HG03095 (cell line): ENCODE measurements at regions not wholly inside any gene's neighbourhood (a gene's known extent, or its start where the extent isn't known, plus 50 kb on each side); places are given as distances from the start of the nearest gene placed in this dataset.

ENCODE experiments used
- ATAC-seq: cut with Tn5 transposase; IDR thresholded peaks from one replicate; pipeline ENCODE4 v1.9.1; 2021; ENCODE audit warnings: moderate library complexity; ENCODE audit not compliant: unreplicated experiment

DNA sequence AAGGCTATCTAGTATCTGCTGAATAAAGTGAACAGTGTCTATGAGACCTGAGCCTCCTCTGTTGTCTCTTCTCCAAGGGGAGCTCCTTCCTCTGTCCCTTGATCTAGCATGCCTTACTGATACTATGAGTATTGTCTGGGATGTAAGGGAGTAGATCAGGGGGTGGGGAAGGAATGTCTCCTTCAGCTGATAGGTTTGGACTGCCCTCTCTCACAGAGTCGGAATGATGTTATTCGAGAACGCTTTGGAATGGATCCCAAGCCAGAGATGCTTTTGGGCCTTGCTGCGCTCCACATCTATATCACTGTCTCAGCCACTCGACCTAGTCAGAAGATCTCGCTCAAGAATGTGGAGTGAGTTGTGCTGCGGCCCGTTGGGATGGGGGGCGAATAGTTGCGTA lies 68.3 kb upstream of the PRPS1 start:
- no peak for ATAC-seq

DNA sequence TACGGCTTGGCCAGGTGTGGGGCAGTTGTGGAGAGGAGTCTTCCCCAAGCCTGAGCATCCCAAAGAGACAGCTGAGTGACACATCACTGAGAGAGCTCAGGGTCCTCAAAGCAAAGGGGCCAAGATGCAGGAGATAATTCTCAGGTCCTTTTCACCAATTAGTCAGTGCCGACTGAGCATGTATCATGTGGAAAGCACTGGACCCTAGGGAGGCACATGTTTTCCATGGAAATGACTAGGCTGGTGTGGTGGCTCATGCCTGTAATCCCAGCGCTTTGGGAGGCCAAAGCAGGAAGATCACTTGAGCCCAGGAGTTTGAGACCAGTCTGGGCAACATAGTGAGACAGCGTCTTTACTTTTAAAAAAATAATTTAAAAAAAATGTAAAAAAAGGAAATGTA lies 67.3 kb upstream of the PRPS1 start:
- ATAC-seq: no peak

DNA sequence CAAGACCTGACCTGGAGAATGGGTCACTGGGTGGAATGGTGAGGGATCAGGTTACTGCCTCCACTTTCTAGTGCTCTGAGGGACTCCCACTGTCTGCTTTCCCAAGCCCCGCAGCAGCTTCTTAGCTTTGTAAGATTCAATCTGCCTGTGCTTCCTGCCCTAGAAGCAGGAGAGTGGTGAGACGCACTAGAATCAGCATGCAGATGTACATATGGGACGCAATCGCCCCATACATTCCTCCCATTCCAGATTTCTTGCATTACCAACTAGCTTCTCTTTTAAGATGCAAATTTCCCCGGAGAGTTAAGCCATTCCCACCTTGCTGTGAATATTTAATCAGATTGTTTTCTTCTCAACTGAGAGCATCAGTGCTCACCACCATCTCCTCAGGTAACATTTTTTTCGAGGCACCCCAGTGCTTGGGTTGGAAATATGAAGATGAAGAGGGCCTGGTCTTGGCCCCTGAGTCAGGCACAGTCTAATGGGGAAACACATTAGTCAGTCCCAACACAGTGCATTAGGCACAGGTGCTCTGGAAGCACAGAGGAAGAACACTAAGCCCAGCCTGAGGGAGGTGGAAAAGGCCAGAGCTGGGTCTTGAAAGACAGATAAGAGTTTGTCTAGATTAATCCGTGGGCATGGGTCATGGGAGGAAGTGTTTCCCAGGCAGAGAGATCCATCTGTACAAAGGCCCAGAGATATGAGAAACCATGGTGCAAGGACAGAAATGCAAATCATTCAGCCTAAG lies 66.7 kb upstream of the PRPS1 start:
- ATAC-seq: no peak

DNA sequence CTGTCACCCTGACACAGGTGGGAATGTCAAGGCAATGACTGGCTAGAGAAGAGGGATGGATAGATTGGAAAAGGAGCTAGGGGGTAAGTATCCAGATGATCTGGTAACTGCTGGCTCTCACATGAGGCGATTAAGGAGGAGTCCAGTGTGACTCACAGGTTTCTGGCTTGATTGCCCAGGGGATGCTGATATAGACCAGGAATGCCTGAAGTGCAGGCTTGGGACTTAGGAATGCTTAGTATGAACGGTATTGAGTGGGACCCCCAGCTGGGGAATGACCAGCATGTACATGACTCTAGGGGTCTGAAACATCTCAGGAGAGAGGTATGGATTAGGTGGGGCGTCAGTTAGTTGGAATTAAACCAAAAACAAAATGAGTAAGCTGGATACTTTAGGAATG lies 65.8 kb upstream of the PRPS1 start:
- no peak for ATAC-seq

DNA sequence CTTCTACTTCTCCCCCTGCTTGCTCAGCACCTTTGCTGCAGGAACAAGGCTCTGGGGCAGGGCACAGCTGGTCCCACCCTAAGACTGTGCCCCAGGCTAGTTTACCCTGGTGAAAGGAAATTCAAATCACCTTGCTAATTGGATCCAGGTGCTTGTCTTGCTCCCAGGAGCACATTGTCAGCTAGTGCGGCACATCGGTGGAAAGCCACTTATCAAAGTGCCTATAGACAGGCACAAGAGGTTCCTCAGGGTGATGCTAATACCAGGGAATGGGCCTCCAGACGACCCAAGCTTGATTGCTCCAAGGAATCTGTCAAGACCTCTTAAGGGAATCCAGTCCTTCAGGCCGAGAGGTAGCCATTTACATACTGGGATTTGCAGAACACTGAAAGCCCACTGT lies 64.5 kb upstream of the PRPS1 start:
- ATAC-seq: no peak

DNA sequence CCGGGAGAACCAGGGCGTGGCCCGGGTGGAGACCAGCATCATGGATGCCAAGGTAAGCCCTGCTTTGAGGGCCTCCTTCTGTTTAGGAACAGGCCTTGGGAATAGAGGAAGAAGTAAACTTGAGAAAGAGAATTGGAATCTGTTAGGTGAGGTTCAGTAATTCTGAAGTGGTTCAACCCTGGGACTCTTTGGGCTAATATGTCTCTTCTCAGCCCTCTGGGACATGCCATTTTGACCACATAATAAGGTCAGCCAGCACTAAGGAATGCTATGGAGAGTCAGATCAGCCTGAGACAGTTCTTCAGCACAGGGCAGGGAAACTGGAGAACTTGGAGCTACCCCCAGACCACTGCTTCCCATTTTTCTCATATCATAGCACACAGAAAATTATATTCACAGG lies 63.3 kb upstream of the PRPS1 start:
- no peak for ATAC-seq

DNA sequence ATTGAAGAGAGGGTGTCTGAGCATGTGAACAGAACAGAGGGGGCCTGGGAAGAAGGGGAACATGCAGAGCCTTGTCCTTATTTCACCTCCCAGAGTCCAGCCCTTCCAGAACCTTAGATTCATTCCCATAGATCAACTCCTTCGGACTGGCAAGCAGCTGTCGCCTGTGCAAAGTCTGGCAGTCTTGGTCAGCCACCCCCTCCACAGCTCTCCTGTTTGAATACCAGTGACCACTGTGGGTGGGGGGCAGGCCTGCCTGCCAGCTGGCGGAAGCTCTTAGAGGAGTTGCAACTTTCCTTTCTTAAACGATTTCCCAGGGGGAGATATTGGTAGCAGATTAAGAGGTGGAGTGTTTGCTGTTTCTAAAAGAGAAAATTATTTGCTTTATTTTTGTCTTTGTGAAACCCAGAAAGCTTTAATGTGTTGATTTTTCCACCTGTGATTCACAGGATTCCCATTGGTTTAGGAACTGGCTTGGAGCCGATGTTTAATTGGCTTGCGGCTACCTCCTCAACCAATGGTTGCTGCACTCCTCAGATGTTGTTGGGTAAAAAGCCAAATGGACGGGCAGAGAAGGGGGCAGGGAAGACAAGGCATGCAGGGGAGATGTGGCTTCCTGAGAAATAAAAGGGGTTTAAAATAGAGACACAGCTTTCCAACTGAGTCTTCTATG lies 62.2 kb upstream of the PRPS1 start:
- ATAC-seq: no peak

DNA sequence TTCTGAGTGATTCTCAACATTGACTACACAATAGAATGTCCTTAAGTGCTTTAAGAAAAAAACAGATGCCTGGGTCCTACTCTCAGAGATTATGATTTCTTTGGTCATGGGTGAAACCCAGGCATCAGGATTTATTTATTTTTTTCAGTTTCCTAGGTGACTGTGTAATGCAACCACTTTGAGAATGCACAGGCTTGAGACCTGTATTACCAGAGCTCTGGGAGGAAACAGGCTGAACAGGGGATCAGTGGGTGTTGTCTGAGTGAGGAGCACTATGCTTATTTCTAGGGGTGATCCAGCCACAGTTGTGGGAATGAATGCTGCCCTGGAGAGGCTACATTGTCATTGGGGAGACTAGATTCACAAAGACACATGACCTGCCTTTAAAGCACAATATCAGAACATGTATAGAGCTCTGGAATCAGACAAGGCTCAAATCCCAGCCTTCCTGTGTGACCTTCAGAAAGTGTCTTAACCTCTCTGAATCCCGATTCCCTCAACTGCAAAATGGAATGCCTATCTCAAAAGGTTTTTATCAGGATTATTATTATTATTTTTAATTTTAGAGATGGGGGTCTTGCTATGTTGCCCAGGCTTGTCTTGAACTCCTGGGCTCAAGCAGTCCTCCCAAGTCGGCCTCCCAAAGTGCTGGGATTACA lies 61.6 kb upstream of the PRPS1 start:
- no peak for ATAC-seq

DNA sequence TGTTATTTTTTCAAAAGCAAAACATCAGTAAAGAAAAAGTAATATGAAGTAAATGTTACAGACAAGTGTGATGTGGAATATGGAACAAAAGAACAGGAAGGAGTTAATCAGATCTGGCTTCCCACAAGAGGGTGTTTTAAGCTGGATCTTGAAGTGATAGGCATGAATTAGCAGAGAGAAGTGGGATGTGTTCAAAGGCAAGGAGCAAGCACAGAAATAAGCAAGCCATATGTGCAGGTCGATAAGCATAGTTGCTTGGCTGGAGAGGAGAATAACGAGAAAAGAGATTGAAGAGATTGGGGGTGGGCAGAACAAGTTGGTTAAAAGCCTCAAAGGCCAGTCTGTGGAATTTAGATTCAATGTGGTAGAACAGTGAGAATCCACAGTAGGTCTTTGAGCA lies 60.9 kb upstream of the PRPS1 start:
- ATAC-seq: no peak

DNA sequence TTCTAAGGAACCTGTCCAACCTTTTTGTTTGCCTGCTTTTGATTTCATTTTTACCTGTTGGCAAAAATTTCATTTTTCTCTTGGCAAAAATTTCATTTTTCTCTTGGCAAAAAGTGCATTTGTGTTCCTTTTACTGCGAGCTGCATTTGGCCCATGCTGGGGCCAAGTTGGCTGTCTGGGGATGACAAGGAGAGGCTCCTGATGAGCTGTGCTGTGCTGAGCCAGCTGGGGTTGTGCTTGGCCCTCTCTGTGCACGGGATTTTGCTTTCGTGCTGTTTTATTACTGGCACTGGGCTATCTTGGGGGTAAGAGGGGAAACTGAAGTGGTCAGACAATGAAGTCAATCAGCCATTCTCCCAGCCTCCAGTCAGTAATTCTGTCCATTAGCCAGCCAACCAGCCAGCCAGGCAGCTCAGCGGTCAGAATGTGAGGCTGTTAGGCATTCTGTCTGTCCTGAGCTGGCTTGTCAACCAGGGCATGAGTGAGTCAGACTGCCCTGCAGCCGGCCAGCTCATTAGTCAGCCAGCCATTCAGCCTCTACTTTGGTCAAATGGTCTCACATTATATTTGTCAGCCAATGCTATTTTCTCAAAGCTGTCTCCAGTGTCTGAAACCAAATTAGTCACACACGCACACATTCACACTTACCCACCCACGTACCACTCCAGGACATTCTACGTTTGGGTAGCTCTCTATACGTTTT lies 56.9 kb upstream of the PRPS1 start:
- ATAC-seq: no peak

DNA sequence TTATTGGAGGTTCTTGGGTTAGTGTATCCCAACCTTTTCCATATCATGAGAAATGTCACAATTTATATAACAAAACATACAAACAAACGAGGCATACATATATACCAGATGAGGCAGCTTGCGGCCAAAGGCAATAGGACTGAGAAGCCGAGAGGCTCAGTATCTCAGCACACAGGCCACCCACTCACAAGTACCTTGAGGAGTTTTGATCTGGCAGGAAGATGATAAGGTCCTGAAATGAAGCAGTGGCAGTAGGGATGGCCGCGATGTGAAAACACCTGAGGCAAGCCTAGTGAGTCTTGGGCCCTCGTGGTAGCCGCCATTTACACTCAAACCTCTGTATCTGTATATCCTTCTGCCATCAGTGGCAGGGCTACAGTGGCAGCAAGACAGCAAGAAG lies 55.3 kb upstream of the PRPS1 start:
- no peak for ATAC-seq

DNA sequence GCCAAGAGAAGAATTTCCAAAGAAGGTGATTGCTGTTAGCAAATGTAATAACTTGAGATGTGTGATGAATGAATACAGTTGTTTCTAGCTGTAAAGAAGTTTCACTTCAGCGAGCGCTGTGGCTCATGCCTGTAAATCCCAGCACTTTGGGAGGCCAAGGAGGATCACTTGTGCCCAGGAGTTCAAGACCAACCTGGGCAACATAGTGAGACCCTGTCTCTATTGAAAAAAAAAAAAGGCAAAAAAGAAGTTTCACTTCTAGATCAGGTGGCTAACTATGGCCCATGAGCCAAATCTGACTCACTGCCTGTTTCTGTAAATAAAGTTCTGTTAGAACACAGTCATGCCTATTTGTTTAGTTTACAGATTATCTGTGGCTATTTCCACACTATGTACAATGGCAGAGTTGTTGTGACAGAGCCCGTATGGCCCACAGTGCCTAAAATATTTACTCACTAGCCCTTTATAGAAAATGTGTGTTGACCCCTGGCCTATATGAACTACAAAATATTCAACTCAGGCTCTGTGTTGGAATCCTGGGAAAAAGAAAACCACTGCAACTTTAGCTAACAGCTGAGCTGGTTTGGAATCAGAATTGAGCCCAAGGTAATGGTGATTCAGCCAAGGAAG lies 54.1 kb upstream of the PRPS1 start:
- no peak for ATAC-seq

DNA sequence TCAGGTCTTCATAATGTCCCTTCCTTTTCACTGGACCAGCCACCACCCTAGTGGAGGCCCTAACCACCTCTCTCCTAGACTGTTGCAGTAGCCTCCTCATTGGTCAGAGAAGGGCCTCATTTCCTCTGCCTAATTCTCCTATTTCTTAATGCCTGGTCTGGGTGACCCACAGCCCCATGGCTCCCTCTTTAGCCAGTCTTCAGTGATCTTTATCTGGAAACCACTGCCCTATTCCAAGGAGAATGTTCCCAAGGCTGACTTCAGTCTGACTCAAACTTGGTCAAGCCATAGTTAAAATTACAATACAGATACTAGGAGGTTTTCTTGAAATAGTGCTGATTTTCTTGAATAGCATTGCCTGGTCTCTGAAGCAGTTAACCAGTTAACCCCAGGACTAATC lies 53.6 kb upstream of the PRPS1 start:
- ATAC-seq: no peak

DNA sequence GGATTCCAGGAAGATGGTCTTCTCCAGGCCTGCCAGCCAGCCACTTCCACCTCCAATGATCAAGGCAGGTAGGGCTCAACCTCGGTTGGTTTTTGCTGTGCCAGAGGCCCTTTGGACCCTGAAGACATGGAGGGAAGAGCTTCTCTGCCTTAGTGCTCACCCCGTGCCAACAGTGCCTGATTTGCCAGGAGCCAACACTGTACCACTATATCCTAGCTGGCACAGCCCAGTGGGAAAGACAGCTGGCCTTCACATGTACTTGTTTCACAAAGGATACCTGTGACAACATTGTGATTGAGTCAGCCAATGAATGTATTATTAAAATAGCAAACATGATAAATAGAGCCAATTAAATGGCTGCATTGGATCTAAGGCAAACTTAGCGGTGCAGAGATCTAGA lies 51.9 kb upstream of the PRPS1 start:
- no peak for ATAC-seq

DNA sequence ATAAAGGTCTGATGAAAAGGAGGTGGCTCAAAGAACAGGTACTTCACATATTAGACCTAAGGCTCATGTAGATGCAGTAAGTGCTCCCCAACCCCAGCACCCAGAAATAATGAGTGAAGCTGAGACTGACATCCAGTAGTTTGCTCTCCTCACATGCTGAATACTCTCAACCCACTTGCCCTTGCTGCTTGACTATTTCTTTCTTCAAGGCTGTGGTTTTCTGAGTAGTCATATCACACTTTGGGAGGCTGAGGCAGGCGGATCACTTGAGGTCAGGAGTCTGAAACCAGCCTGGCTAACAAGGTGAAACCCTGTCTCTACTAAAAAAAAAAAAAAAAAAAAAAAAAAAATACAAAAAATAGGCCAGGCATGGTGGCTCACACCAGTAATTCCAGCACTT lies 51.5 kb upstream of the PRPS1 start:
- ATAC-seq: peak; percentile 88

DNA sequence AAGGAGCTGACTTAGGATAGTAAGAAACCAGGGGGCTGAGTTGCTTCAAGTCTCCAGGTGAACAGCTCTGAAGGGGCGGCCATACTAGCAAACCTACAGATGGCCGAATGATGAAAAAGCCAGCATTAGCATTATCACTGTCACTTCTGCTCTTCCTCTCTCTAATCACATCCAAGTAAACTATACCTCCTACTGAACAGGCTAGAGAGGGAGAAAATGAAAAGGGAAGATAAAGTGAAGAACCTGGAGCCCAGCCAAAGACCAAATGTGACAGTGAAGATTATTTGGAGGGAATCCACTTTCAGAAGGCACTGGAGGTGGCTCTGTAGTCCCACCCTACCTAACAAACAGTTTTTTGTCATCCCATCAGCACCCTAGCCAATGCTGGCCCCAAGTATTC lies 50.4 kb upstream of the PRPS1 start:
- no peak for ATAC-seq
